Stimulated activated CD8-positive, alpha-beta memory T cell treated with anti-CD3 and anti-CD28 coated beads, Interleukin-7, amount 100 ng/mL, for 4 hours (primary cell): ENCODE measurements at regions not wholly inside any gene's neighbourhood (a gene's known extent, or its start where the extent isn't known, plus 50 kb on each side); places are given as distances from the start of the nearest gene placed in this dataset.
A peak's percentile ranks its signal among the peaks of the same experiment; 100 is the strongest.
"Not testable (repeated sequence)": the region's sequence is repeated elsewhere in the genome, so short reads cannot be mapped to it uniquely, and the experiment has no call there.

Source experiments
- DNase-seq, 2 donors: peaks; one replicate each; pipeline ENCODE4 v3.0.0-alpha.2; 2020; ENCODE audit warnings: low read depth in 2 of 2

GRCh38 chr17:51435171-51435552 is 174.8 kb downstream of the UTP18 start:
- DNase-seq, result no peak

DNA sequence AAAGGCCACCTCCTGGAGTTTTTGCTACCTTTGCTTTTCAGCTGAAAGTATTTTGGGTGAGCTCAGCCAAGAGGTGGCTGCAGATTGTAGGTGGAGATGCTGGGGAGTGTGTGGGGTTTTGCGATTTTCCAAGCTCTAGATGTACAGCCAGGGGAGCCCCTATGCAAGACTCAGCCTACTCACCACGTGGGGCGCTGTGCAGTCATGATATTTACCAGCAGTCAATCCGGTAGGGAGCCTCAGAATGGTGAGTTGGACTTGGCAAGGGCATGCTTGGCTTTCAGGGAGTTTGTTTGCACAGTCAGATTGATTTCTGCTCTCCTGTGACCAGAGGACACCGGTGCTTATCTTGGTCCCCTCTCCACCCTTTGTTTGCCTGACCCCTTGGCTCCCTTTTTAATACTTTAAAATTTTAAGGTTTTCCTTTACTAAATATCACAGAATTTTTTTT is 175.3 kb downstream of the UTP18 start:
- DNase-seq, result peak in 1 of 2 donors; percentile 10

GRCh38 chr17:51439395-51440229 is 179.3 kb downstream of the UTP18 start:
- no peak for DNase-seq

GRCh38 chr17:51441431-51441830 is 181.1 kb downstream of the UTP18 start:
- DNase-seq, result no peak

- no peak for DNase-seq
Measured at GRCh38 chr17:51442088-51442865, 181.9 kb downstream of the UTP18 start.

GRCh38 chr17:51443646-51444045 is 183.3 kb downstream of the UTP18 start:
- DNase-seq, result no peak

- no peak for DNase-seq
Measured at GRCh38 chr17:51445946-51446345, 185.6 kb downstream of the UTP18 start.

- DNase-seq, result no peak
Measured at GRCh38 chr17:51454456-51454978, 194.2 kb downstream of the UTP18 start.

- DNase-seq, result no peak
Measured at GRCh38 chr17:51455211-51455610, 194.9 kb downstream of the UTP18 start.

DNA sequence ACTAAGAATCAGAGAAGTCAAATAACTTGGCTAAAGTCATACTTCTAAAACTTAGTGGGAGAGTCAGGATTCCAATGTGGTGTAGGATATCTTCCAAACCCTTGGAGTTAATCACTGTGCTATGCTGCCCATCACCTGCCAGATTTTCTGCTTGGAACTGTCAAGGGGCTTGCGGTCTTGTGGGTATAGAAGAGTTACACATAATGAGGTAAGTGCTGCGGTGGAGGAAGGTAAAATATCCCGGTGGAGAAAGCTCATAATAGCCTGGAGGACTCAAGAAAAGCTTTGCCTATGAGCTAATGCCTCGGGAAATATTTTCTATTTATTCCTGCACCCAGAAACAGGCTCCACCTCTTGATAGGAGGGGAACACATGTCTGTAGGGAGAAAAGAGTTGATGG is 195.6 kb downstream of the UTP18 start:
- no peak for DNase-seq

GRCh38 chr17:51456942-51457341 is 196.6 kb downstream of the UTP18 start:
- DNase-seq, result no peak

- DNase-seq, result peak in 1 of 2 donors; percentile 8
Measured at GRCh38 chr17:51461578-51462004, 201.2 kb downstream of the UTP18 start.

- no peak for DNase-seq
Measured at GRCh38 chr17:51463353-51463752, 203.0 kb downstream of the UTP18 start.

DNA sequence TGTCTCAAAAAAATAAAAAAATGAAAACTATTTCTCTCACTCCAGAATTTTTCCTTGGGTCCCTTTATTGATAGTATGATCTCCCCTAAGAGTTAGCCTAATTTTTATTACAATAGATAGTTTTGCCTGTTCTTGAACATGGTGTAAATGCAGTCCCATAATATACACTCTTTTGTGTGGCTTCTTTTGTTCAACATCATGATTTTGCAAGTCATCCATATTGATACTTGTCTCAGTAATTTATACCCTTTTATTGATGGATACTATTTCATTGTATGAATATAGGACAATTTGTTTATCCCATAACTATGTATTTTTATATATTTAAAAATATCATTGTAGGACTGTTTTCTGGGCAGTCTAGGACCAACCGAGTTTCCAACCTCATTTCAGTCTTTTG is 207.0 kb downstream of the UTP18 start:
- DNase-seq, result no peak

GRCh38 chr17:51472670-51473205 is 212.4 kb downstream of the UTP18 start:
- DNase-seq, result no peak

- no peak for DNase-seq
Measured at GRCh38 chr17:51474764-51475163, 214.4 kb downstream of the UTP18 start.

DNA sequence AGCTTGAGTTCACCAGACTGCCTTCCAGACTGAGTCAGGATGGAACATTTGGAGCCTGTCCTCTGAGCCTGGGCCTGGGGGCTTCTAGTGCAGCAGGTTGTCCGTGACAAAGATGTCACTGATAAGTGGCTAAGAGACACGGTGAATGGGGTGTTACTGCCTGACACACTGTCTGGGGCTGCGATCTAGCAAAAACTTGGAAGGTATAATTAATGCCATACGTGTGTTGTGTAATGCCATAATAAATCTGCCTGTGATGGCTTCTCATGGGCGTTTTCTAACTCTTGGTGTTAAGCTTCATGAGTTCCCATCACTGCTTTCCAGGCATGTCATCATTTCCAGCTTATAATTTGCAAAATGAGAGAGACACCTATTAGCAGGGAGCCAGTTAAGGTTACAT is 215.4 kb downstream of the UTP18 start:
- DNase-seq, result no peak

DNA sequence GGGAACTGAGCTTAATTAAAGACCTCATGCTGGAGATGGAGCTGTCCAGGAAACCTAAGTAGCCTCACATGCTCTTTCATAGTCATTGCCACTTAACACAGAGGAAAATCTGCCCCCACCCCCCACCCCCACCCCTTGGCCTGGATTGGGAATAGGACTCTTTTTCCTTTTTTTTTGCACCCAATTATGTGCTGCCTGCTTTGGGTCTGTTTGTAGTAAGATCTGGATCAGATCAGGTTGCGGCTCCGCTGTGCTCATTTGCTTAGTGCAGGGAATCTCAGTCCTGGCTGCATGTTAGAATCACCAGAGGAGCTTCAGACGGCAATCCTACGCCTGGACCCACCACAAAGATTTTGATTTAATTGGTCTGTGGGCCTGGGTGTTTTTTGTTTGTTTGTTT is 219.0 kb downstream of the UTP18 start:
- DNase-seq, result no peak

- no peak for DNase-seq
Measured at GRCh38 chr17:51481370-51481769, 221.0 kb downstream of the UTP18 start.

GRCh38 chr17:51482248-51482647 is 221.9 kb downstream of the UTP18 start:
- not testable (repeated sequence) for DNase-seq

GRCh38 chr17:51486091-51486490 is 225.7 kb downstream of the UTP18 start:
- no peak for DNase-seq

- DNase-seq, result no peak
Measured at GRCh38 chr17:51486885-51487520, 226.7 kb downstream of the UTP18 start.
